ENCODE measurements at regions not wholly inside any gene's neighbourhood (a gene's known extent, or its start where the extent isn't known, plus 50 kb on each side); places are given as distances from the start of the nearest gene placed in this dataset.

- no peak overlapping the region for H3K27ac ChIP-seq
- no peak for DNase-seq (ENCODE audit: low read depth, low spot score)
These were observed 1160.5 kb downstream of the IGSF11 start for GRCh38 chr3:117874028-117874690.

DNA sequence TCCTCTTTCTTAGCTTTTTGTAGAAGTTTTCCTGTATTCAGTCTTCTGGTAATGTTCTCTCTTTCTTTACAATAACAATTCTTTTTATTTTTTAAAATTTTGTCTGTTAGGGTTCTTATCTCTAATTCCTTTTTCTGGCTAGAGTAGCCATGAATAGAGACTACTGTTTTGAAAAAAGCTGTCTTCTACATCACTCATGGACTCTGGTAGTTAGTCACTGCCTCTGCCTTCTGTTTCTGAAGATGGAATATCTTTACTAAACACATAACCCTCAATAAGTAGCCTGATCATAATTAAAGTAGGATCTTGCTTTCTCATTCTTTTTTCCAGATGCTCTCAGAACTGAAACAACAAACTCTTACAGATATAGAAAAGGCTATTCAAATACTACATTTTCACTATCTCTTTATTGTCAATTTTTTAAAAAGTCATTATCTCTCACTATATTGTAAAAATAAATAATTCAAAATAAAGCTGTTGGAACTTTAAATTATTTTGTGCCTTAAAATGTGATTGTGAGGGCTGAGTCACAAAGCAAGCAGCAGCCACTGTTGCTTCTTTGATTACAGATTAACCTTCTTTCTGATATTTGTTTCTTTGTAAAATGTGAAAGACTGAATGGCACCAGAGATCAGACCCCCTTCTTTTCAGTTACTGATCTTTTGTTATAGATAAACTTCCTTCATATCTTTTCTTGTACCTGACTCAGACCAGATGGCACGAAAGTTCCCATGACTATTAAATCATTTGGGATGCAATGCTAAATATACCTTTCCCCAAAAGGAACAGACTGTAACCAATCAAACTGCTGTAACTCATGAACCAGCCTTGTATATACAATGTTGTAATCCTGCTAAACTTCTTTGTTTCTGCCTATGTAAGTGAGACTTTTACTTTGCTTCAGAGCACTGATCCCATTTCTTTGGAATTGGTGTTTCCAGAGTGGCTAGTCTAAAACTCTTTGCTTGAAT lies 1159.5 kb downstream of the IGSF11 start:
- DNase-seq (ENCODE audit: low read depth, low spot score): no peak
- no peak overlapping the region for H3K27ac ChIP-seq

GRCh38 chr3:117875887-117876286 lies 1158.8 kb downstream of the IGSF11 start:
- no peak for DNase-seq (ENCODE audit: low read depth, low spot score)
- H3K27ac ChIP-seq: no peak overlapping the region

GRCh38 chr3:117880638-117881037 lies 1154.0 kb downstream of the IGSF11 start:
- H3K27ac ChIP-seq: no peak overlapping the region
- DNase-seq (ENCODE audit: low read depth, low spot score): no peak

DNA sequence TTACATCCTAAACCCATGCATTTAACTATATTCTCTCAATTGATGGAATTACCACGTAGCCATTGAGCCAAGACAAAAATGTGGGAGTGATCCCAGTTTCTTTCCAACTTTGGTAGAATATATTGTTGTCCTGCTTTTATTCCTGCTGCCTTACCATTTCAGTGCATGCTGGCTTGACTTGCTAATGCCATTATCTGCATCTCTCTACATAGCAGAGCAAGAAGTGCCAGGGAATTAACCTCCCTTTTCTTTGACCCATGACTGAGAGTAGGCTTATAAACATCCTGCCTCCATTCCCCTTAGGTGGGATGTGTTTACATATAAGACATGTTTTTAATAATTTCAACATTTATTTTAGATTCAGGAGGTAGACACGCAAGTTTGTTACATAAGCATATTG lies 1153.4 kb downstream of the IGSF11 start:
- no peak for DNase-seq (ENCODE audit: low read depth, low spot score)
- no peak overlapping the region for H3K27ac ChIP-seq

- no peak overlapping the region for H3K27ac ChIP-seq
- DNase-seq (ENCODE audit: low read depth, low spot score): no peak
These were observed 1149.6 kb downstream of the IGSF11 start for GRCh38 chr3:117885011-117885441.

- DNase-seq (ENCODE audit: low read depth, low spot score): no peak
- H3K27ac ChIP-seq: no peak overlapping the region
These were observed 1148.5 kb downstream of the IGSF11 start for GRCh38 chr3:117886147-117886546.

DNA sequence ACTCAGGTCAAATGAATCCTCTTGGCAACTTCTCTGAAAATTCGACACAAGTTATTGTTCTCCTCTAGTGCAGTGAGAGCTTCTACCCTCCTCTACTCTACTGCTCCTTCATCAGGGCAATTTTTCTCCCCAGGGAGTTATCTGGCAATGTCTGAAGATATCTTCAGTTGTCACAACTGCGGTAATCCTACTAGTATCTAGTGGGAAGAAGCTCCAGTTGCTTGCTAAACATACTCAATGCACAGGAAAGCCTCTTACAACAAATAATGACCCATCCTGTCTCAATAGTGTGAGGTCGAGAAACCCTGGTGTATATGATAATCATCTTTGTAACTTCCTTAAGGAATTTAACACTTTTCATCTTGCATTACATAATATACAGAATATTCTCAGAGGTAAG lies 1147.6 kb downstream of the IGSF11 start:
- DNase-seq (ENCODE audit: low read depth, low spot score): no peak
- no peak overlapping the region for H3K27ac ChIP-seq

GRCh38 chr3:117887901-117888300 lies 1146.7 kb downstream of the IGSF11 start:
- no peak for DNase-seq (ENCODE audit: low read depth, low spot score)
- H3K27ac ChIP-seq: no peak overlapping the region

DNA sequence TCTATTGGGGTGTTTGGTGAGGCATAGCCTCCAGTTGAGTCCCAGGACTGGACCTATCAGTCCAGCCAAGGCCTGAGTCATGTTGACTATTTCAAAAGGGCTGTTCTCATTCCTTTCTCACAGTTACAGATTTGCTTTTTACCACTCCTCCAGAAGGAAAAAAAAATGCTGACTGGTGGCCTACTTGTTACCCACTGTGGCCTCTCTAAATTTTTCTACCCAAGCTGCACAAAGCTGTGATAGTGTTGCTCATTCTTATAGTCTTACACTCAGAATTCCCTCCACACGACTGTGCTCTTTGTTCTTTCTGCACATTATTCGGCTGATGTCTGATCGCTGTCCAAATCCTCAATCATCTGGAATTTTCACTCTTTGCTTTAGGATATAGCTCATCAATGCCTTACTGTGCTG lies 1142.2 kb downstream of the IGSF11 start:
- H3K27ac ChIP-seq: no peak overlapping the region
- DNase-seq (ENCODE audit: low read depth, low spot score): no peak

DNA sequence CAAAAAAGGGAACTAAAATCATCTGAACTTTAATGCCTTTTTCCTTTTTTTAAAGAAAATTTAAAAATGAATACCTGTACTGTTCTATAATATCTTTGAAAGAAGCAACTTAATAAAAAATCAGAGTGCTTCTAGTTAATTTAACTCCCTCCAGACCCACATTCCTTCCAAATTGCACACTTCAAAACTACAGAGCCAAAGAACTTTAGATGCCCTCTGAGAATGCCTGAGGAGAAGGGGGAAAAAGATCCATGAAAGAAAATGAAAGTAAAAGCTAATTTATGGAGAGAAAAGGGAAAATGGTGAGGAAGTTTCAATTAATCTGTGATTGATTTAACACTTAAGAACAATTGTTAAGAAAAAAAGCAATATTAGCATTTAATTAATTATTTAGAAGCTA lies 1141.6 kb downstream of the IGSF11 start:
- no peak for DNase-seq (ENCODE audit: low read depth, low spot score)

GRCh38 chr3:117893638-117894037 lies 1141.0 kb downstream of the IGSF11 start:
- no peak overlapping the region for H3K27ac ChIP-seq
- DNase-seq (ENCODE audit: low read depth, low spot score): no peak

More for the DNA sequence above, 1141.6 kb downstream of the IGSF11 start:
- no peak overlapping the region for H3K27ac ChIP-seq

DNA sequence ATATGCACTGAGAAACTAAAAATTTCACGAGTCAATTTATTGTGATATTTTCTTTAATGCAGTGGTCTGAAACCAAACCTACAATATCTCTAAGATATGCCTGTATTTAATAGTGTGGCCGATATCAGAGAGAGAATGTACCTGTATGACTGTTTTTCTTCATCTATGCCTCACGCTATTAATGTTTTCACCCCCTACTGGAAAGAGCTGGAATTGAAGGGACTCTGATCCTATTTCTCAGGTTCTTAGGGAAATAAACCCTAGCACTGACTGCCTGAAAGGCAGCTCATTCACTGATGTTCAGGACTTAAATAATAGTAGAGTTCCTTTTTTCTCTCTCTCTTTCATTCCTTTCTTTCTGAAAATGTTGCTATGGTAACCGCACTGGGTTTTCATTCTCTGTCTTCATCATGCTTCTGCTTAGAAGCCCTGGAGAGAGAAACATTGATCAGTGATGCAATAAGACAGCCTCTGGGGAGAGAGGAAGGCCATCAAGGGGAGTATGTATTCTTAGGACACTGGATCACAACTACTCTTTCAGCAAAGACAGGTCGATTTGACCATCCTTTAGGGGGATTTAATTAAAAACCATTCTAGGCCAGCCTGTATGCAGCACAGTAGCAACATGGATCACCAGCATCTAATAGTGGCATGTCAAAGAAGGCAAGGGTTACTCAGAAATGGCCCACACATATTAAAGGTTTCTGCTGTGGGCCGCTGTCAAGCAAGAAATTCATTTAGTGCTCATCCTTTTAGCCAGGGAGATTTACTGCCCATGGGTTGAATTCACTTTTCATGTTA lies 1135.7 kb downstream of the IGSF11 start:
- DNase-seq (ENCODE audit: low read depth, low spot score): no peak
- no peak overlapping the region for H3K27ac ChIP-seq

DNA sequence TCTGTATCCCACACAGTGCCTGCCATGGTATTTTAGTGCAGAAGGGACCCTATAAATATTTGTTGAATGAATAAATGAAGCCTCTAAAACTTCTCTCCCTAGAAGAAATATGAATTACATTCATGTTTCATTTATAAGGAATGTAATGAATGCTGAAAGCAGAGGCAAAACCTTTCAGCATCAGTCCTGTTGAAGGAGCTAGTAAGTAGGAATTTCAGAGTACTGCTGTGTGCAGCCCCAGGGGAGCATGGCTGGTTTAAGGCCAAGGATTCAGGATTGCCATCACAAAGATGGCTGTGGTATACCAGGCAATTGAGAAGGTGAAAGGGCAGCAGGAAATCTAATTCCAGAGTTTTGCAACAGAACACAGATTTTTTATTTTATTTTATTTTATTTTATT lies 1131.4 kb downstream of the IGSF11 start:
- H3K27ac ChIP-seq: no peak overlapping the region
- no peak for DNase-seq (ENCODE audit: low read depth, low spot score)

GRCh38 chr3:117910820-117911521 lies 1123.7 kb downstream of the IGSF11 start:
- no peak for DNase-seq (ENCODE audit: low read depth, low spot score)
- H3K27ac ChIP-seq: no peak overlapping the region

- no peak for DNase-seq (ENCODE audit: low read depth, low spot score)
- no peak overlapping the region for H3K27ac ChIP-seq
These were observed 1122.3 kb downstream of the IGSF11 start for GRCh38 chr3:117912352-117912751.

DNA sequence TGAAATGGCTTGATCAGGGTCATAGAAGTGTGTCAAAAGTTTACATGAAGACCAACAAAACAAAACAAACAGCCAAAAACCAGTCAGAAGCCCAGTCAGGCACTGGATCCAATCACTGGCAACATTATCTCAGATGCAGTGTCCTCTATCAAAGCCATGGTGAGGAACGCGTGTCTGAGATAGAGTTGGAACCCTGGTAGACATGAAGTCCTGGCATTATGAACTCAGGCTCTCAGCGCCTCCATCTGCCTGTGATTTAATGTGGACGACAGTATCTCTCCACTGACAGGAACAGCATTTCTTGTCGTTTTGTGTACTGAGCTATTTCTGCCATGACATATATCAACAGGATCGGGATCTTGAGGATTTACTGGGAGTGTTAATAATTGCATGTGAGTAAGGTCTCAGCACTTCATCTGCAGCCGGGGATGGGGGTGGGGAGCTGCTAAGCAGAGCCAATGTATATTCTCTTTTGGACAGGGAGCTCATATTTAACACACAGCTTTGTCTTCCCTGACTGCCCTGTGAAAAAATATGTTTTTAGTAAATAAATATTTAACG lies 1120.0 kb downstream of the IGSF11 start:
- H3K27ac ChIP-seq: no peak overlapping the region
- no peak for DNase-seq (ENCODE audit: low read depth, low spot score)

DNA sequence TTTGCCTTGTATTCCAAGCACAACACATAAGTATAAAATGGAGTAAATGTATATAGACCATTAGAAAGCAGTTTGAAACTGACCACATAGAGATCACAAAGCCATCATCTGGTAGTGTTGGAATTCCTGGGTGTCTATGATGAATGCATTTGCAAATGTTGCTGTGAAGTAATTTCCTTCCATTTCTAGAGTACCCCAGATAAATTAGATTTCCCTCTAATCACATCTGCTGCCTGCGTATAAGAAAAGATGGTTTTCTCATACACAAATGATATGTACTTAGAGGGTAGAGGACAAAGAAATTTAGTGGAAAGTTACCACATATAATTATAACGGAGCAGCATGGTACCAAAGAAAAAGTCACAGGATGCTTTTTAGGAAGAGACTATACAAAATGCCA lies 1117.8 kb downstream of the IGSF11 start:
- DNase-seq (ENCODE audit: low read depth, low spot score): no peak
- no peak overlapping the region for H3K27ac ChIP-seq

GRCh38 chr3:117919621-117920020 lies 1115.0 kb downstream of the IGSF11 start:
- no peak overlapping the region for H3K27ac ChIP-seq
- DNase-seq (ENCODE audit: low read depth, low spot score): no peak

Measured in epithelial cell of prostate (primary cell).